Type B pancreatic cell (in vitro differentiated cells): ENCODE measurements at regions not wholly inside any gene's neighbourhood (a gene's known extent, or its start where the extent isn't known, plus 50 kb on each side); places are given as distances from the start of the nearest gene placed in this dataset.
"Not testable (repeated sequence)": the region's sequence is repeated elsewhere in the genome, so short reads cannot be mapped to it uniquely, and the experiment has no call there.

Experiments used
- DNase-seq: peaks from one replicate; pipeline ENCODE4 v3.0.0; 2021; ENCODE audit warnings: mixed read lengths; ENCODE audit not compliant: unreplicated experiment; ENCODE audit errors: extremely low spot score
- H3K27ac Mint-ChIP-seq: 2 replicates; pipeline ENCODE4 v1.8.0; 2021; ENCODE audit warnings: mild to moderate bottlenecking, mixed read lengths
- H3K27me3 Mint-ChIP-seq: 2 replicates; pipeline ENCODE4 v1.8.0; 2021; ENCODE audit warnings: mixed read lengths
- H3K36me3 Mint-ChIP-seq: 2 replicates; pipeline ENCODE4 v1.8.0; 2021; ENCODE audit warnings: mixed read lengths
- H3K4me1 Mint-ChIP-seq: one replicate; pipeline ENCODE4 v1.8.0; 2021; ENCODE audit warnings: mixed read lengths; ENCODE audit not compliant: unreplicated experiment
- H3K4me3 Mint-ChIP-seq: 2 replicates; pipeline ENCODE4 v1.8.0; 2021; ENCODE audit warnings: mild to moderate bottlenecking, mixed read lengths
- H3K9me3 Mint-ChIP-seq: 2 replicates; pipeline ENCODE4 v1.8.0; 2021; ENCODE audit warnings: mixed read lengths
- TF ChIP-seq, protein P1 (sequence below): fragments of 200-600 bp; sonication (generic); conservative IDR thresholded peaks from 2 replicates; pipeline ENCODE4 v1.5.0; 2021; ENCODE audit warnings: antibody characterized with exemption, mild to moderate bottlenecking

DNA sequence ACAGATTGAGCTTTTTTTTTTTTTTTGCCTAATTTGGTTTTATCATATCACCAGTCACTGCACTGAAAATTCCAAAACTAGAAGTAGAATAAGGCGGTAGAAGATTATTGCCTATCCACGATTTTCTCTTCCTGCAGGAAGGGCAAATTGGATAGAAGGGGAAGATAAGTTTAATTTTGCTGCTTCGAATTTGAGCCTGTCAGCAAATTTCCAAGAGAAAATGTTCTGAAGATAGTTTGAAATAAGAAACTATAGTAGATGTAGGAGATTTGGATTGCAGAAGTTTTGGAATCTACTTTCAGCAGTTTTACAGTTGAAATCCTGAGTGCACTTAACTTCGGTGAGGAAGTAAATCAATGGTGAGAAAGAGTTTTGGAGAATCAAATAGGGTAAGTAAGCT, 164.9 kb downstream of the PTBP2 start:
- DNase-seq: no peak
- Mint-ChIP-seq H3K36me3 (no peaks in the 10 kb centered on the region), H3K9me3 (peaks cover 4% of the 10 kb centered on the region), H3K4me1 (no peaks in the 10 kb centered on the region), H3K4me3 (no peak overlapping the region), H3K27me3 (no peaks in the 10 kb centered on the region), H3K27ac (no peak overlapping the region)
- TF ChIP-seq, protein P1, sequence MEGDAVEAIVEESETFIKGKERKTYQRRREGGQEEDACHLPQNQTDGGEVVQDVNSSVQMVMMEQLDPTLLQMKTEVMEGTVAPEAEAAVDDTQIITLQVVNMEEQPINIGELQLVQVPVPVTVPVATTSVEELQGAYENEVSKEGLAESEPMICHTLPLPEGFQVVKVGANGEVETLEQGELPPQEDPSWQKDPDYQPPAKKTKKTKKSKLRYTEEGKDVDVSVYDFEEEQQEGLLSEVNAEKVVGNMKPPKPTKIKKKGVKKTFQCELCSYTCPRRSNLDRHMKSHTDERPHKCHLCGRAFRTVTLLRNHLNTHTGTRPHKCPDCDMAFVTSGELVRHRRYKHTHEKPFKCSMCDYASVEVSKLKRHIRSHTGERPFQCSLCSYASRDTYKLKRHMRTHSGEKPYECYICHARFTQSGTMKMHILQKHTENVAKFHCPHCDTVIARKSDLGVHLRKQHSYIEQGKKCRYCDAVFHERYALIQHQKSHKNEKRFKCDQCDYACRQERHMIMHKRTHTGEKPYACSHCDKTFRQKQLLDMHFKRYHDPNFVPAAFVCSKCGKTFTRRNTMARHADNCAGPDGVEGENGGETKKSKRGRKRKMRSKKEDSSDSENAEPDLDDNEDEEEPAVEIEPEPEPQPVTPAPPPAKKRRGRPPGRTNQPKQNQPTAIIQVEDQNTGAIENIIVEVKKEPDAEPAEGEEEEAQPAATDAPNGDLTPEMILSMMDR: no peak

DNA sequence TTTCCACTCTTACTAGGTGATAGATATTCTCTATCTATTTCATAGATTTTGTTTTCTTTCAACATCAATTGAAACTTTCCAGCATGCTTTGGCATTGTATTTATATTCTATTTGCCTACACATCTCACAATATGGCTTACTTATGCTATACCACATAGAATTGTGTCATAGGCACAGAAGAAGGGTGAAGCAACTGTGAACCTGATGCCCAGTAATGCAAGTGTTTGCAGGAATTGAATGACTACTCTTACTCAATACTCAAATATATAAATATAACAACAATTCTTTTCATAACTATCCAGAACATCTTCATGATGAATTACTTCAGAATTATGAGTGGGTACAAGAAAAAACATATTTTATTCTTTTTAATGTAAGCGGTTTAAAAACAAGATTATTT, 165.9 kb downstream of the PTBP2 start:
- Mint-ChIP-seq H3K36me3 (no peaks in the 10 kb centered on the region), H3K27ac (no peak overlapping the region), H3K4me1 (no peaks in the 10 kb centered on the region), H3K27me3 (no peaks in the 10 kb centered on the region), H3K4me3 (no peak overlapping the region), H3K9me3 (peaks cover 4% of the 10 kb centered on the region)
- no peak for DNase-seq
- TF ChIP-seq, protein P1: no peak

DNA sequence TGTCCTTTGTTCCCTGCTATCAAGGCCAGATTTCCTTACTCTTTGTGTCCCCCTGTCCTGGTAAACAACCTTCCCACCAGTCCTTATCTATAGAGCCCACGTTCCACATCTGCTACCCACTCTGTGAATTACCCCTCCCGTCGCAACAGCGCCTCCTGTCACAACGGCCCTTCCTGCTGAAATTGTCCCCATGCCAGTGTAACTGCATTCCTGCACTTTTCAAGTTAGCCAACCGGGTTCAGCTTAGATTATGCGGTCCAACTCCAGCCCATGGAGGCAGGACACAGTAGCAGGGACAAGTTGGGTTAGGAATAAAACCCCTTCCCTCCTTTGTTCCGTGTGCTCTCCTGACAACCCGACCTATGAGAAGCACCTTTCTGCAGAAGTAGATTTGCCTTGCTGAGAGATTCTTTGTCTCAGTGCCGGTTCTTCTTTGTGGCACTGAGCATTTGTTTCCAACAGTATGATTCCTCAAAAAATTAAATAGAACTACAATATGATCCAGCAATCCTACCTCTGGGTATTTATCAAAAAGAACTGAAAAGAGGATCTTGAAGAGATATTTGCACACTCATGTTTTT, 180.3 kb downstream of the PTBP2 start:
- TF ChIP-seq, protein P1: no peak
- no peak for DNase-seq
- Mint-ChIP-seq H3K4me3 (no peak overlapping the region), H3K4me1 (no peaks in the 10 kb centered on the region), H3K36me3 (no peaks in the 10 kb centered on the region), H3K27me3 (no peaks in the 10 kb centered on the region), H3K27ac (no peak overlapping the region), H3K9me3 (peaks cover 12% of the 10 kb centered on the region)

DNA sequence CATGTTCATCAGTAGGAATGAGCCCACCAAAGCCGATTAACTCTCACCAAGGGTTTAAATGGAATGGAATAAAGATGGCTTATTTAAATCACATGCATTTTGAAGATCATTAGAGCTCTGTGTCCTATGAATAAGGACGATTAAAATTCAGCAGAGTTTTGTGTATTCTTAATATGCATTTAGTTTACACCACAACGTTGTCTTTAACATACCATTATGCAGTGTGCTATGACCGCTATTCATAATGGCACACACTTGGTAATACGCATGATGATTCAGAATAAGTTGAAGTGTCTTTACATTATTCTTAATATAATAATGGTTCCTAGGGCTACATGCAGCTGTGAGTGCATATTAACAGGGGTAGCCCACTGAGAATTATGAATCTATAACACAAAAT, 190.7 kb downstream of the PTBP2 start:
- Mint-ChIP-seq H3K36me3 (no peaks in the 10 kb centered on the region), H3K9me3 (no peaks in the 10 kb centered on the region), H3K27me3 (no peaks in the 10 kb centered on the region), H3K4me1 (no peaks in the 10 kb centered on the region), H3K27ac (no peak overlapping the region), H3K4me3 (no peak overlapping the region)
- TF ChIP-seq, protein P1: no peak
- no peak for DNase-seq

DNA sequence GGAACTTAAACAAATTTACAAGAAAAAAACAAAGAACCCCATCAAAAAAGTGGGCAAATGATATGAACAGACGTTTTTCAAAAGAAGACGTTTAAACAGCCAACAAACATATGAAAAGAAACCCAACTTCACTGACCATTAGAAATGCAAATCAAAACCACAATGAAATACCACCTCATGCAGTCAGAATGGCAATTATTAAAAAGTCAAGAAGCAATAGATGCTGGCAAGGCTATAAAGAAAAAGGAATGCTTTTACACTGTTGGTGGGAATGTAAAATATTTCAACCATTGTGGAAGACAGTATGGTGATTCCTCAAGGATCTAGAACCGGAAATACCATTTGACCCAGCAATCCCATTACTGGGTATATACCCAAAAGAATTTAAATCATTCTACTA, 194.1 kb downstream of the PTBP2 start:
- not testable (repeated sequence) for H3K27ac Mint-ChIP-seq, H3K4me1 Mint-ChIP-seq, H3K4me3 Mint-ChIP-seq

DNA sequence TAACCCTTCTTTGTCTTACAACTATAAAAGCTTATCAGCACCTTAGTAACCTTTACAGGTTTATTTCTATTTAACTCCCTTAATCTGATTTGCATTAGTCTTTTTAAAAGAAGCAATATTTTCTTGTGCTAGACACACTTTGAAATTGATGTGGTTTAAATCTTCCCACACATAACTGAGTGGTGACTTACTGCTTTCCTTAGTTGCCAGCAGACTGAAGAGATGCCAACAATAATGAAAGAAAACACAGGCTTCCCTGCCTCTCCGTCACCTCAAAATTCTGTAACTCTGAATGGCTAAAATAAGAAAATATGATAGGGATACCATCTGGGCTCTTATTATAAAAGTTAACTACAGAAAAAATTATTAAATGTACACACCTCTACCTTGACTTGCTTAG, 196.8 kb downstream of the PTBP2 start:
- H3K4me1 Mint-ChIP-seq: no peaks in the 10 kb centered on the region
- no peak for DNase-seq
- H3K36me3 Mint-ChIP-seq: no peaks in the 10 kb centered on the region
- TF ChIP-seq, protein P1: no peak
- no peaks in the 10 kb centered on the region for H3K27me3 Mint-ChIP-seq
- no peaks in the 10 kb centered on the region for H3K9me3 Mint-ChIP-seq
- H3K27ac Mint-ChIP-seq: no peak overlapping the region
- no peak overlapping the region for H3K4me3 Mint-ChIP-seq

More for the DNA sequence above, 194.1 kb downstream of the PTBP2 start:
- H3K27me3 Mint-ChIP-seq, H3K9me3 Mint-ChIP-seq, H3K36me3 Mint-ChIP-seq, DNase-seq: not testable (repeated sequence)
